HL-60/S4 treated with phorbol 12-myristate 13-acetate at 8.2 ng/mL for 4 days and 3 days (cell line): ENCODE measurements at regions not wholly inside any gene's neighbourhood (a gene's known extent, or its start where the extent isn't known, plus 50 kb on each side); places are given as distances from the start of the nearest gene placed in this dataset.

ENCODE experiments used
- in situ Hi-C: fragments of 300-500 bp; cut with MboI; formaldehyde crosslinking; loops from 2 replicates; pipeline ENCODE4 v1.15.0; 2022; ENCODE audit warnings: low sequenced_read_pairs

GRCh38 chr7:13028036-13028824, 340.8 kb downstream of the ARL4A start:
- in situ Hi-C loops: no loop called here

- in situ Hi-C loops: no loop called here
These were observed 341.3 kb downstream of the ARL4A start for GRCh38 chr7:13028825-13029099.

- in situ Hi-C loops: no loop called here
These were observed 344.0 kb downstream of the ARL4A start for GRCh38 chr7:13031468-13031867.

- in situ Hi-C loops: no loop called here
These were observed 344.7 kb downstream of the ARL4A start for GRCh38 chr7:13032084-13032483.

- in situ Hi-C loops: no loop called here
These were observed 345.1 kb downstream of the ARL4A start for GRCh38 chr7:13032576-13032975.

GRCh38 chr7:13034693-13035092, 347.3 kb downstream of the ARL4A start:
- in situ Hi-C loops: no loop called here

- in situ Hi-C loops: no loop called here
These were observed 347.8 kb downstream of the ARL4A start for GRCh38 chr7:13035233-13035632.

- in situ Hi-C loops: no loop called here
These were observed 348.9 kb downstream of the ARL4A start for GRCh38 chr7:13036256-13036780.

- in situ Hi-C loops: no loop called here
These were observed 349.8 kb downstream of the ARL4A start for GRCh38 chr7:13037216-13037615.

- in situ Hi-C loops: no loop called here
These were observed 354.0 kb downstream of the ARL4A start for GRCh38 chr7:13041368-13041988.

- in situ Hi-C loops: no loop called here
These were observed 355.3 kb downstream of the ARL4A start for GRCh38 chr7:13042605-13043236.

GRCh38 chr7:13044309-13044708, 356.9 kb downstream of the ARL4A start:
- in situ Hi-C loops: no loop called here

- in situ Hi-C loops: no loop called here
These were observed 359.6 kb downstream of the ARL4A start for GRCh38 chr7:13047061-13047460.

GRCh38 chr7:13049946-13050345, 362.5 kb downstream of the ARL4A start:
- in situ Hi-C loops: loop anchor here (25.0 kb wide), 1 partner anchor 363 kb away; the partner anchor contains the start of gene ARL4A

- in situ Hi-C loops: loop anchor here (25.0 kb wide), 1 partner anchor 363 kb away; the partner anchor contains the start of gene ARL4A
These were observed 363.3 kb downstream of the ARL4A start for GRCh38 chr7:13050703-13051102.

GRCh38 chr7:13055732-13056368, 368.4 kb downstream of the ARL4A start:
- in situ Hi-C loops: loop anchor here (25.0 kb wide), 1 partner anchor 369 kb away; the partner anchor contains the start of gene ARL4A

GRCh38 chr7:13057462-13058200, 370.2 kb downstream of the ARL4A start:
- in situ Hi-C loops: loop anchor here (25.0 kb wide), 1 partner anchor 370 kb away; the partner anchor contains the start of gene ARL4A

- in situ Hi-C loops: loop anchor here (25.0 kb wide), 1 partner anchor 373 kb away; the partner anchor contains the start of gene ARL4A
These were observed 372.7 kb downstream of the ARL4A start for GRCh38 chr7:13060173-13060572.

GRCh38 chr7:13061115-13061514, 373.7 kb downstream of the ARL4A start:
- in situ Hi-C loops: loop anchor here (25.0 kb wide), 1 partner anchor 374 kb away; the partner anchor contains the start of gene ARL4A

GRCh38 chr7:13062631-13063030, 375.2 kb downstream of the ARL4A start:
- in situ Hi-C loops: loop anchor here (25.0 kb wide), 1 partner anchor 375 kb away; the partner anchor contains the start of gene ARL4A
